Smooth muscle cell (in vitro differentiated cells): ENCODE measurements at regions not wholly inside any gene's neighbourhood (a gene's known extent, or its start where the extent isn't known, plus 50 kb on each side); places are given as distances from the start of the nearest gene placed in this dataset.

Source experiments
- DNase-seq: peaks from one replicate; lab custom pipeline; 2025; ENCODE audit not compliant: unreplicated experiment; lab: John Stamatoyannopoulos, UW
- H2AFZ ChIP-seq: fragments of 200-600 bp; sonication (generic); 2 replicates; pipeline ENCODE4 v1.6.0; 2016; ENCODE audit warnings: antibody characterized with exemption, low read depth, mild to moderate bottlenecking
- H3F3A ChIP-seq: fragments of 200-600 bp; sonication (generic); 2 replicates; pipeline ENCODE4 v1.6.0; 2017; ENCODE audit warnings: antibody characterized with exemption, low read depth
- H3K27ac ChIP-seq: fragments of 200-600 bp; sonication (generic); 2 replicates; pipeline ENCODE4 v1.5.1; 2016; ENCODE audit warnings: low read depth, mild to moderate bottlenecking
- H3K27me3 ChIP-seq: fragments of 200-600 bp; sonication (generic); 2 replicates; pipeline ENCODE4 v1.6.1; 2016; ENCODE audit warnings: low read depth, mild to moderate bottlenecking
- H3K36me3 ChIP-seq: fragments of 200-600 bp; sonication (generic); 2 replicates; pipeline ENCODE4 v1.5.1; 2016; ENCODE audit warnings: low read depth
- H3K4me1 ChIP-seq: fragments of 200-600 bp; sonication (generic); 2 replicates; pipeline ENCODE4 v1.5.1; 2016; ENCODE audit warnings: low read depth
- H3K4me2 ChIP-seq: fragments of 200-600 bp; sonication (generic); 2 replicates; pipeline ENCODE4 v1.6.0; 2016; ENCODE audit warnings: mild to moderate bottlenecking
- H3K4me3 ChIP-seq: fragments of 200-600 bp; sonication (generic); 2 replicates; pipeline ENCODE4 v1.5.1; 2016; ENCODE audit warnings: mild to moderate bottlenecking
- H3K79me2 ChIP-seq: fragments of 200-600 bp; sonication (generic); 2 replicates; pipeline ENCODE4 v1.6.0; 2016; ENCODE audit warnings: low read depth, mild to moderate bottlenecking
- H3K9ac ChIP-seq: fragments of 200-600 bp; sonication (generic); 2 replicates; pipeline ENCODE4 v1.6.0; 2016; ENCODE audit warnings: low read depth
- H3K9me3 ChIP-seq: fragments of 200-600 bp; sonication (generic); replicated peaks from 2 replicates; pipeline ENCODE4 v1.5.1; 2016; ENCODE audit warnings: low read depth
- H4K20me1 ChIP-seq: fragments of 200-600 bp; sonication (generic); 2 replicates; pipeline ENCODE4 v1.6.0; 2016; ENCODE audit warnings: low read depth
- WGBS: methylation state at CpG from one replicate; pipeline ENCODE4 v1.1.7; 2016; ENCODE audit warnings: low lambda C conversion rate; 5-methylcytosine and 5-hydroxymethylcytosine counted together
- TF ChIP-seq, protein P1 (sequence below): fragments of 200-600 bp; sonication (generic); IDR thresholded peaks from 2 replicates; pipeline ENCODE4 v1.5.1; 2017; ENCODE audit warnings: borderline replicate concordance, mild to moderate bottlenecking, antibody characterized with exemption; ENCODE audit not compliant: insufficient read depth, poor library complexity, severe bottlenecking

DNA sequence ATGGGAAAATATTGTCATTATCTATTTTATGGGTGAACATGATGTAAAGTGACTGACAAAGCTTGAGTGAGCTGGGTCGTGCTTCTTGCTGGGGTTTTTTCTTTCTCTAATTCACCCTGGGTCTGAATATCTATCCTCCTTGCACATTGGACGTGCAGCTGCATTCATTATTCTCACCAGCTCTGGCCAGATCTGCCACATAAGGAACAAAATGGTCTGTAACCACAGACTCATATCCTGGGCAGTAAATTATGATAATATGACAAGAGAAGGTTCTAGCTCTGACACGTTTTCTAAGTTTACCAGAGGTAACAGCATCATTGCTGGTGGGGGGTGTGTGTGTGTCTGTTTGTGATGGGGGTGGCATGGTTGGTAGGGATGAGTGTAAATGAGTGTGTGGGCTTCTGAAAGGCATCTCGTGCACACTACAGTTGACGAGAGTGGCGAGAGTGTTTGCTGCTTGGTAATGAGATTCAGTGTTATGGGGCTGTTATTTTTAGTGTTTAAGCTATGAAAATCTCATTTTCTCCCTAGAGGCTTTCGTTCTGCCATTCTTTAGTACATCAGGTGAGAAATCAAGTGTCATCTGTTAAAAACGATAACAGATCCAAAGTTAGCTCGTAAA lies 418.4 kb downstream of the PDCD6IP start:
- Histone ChIP-seq H3F3A (no peaks in the 10 kb centered on the region), H2AFZ (no peak overlapping the region), H3K36me3 (no peaks in the 10 kb centered on the region), H3K27me3 (no peaks in the 10 kb centered on the region), H3K79me2 (no peaks in the 10 kb centered on the region), H3K27ac (no peak overlapping the region), H3K9me3 (no peaks in the 10 kb centered on the region), H3K4me1 (no peaks in the 10 kb centered on the region), H4K20me1 (no peaks in the 10 kb centered on the region), H3K4me3 (no peak overlapping the region), H3K9ac (no peak overlapping the region), H3K4me2 (no peak overlapping the region)
- 83% methylated on average over 9 of the region's 9 CpGs for WGBS
- TF ChIP-seq, protein P1, sequence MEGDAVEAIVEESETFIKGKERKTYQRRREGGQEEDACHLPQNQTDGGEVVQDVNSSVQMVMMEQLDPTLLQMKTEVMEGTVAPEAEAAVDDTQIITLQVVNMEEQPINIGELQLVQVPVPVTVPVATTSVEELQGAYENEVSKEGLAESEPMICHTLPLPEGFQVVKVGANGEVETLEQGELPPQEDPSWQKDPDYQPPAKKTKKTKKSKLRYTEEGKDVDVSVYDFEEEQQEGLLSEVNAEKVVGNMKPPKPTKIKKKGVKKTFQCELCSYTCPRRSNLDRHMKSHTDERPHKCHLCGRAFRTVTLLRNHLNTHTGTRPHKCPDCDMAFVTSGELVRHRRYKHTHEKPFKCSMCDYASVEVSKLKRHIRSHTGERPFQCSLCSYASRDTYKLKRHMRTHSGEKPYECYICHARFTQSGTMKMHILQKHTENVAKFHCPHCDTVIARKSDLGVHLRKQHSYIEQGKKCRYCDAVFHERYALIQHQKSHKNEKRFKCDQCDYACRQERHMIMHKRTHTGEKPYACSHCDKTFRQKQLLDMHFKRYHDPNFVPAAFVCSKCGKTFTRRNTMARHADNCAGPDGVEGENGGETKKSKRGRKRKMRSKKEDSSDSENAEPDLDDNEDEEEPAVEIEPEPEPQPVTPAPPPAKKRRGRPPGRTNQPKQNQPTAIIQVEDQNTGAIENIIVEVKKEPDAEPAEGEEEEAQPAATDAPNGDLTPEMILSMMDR = no peak
- DNase-seq = no peak

DNA sequence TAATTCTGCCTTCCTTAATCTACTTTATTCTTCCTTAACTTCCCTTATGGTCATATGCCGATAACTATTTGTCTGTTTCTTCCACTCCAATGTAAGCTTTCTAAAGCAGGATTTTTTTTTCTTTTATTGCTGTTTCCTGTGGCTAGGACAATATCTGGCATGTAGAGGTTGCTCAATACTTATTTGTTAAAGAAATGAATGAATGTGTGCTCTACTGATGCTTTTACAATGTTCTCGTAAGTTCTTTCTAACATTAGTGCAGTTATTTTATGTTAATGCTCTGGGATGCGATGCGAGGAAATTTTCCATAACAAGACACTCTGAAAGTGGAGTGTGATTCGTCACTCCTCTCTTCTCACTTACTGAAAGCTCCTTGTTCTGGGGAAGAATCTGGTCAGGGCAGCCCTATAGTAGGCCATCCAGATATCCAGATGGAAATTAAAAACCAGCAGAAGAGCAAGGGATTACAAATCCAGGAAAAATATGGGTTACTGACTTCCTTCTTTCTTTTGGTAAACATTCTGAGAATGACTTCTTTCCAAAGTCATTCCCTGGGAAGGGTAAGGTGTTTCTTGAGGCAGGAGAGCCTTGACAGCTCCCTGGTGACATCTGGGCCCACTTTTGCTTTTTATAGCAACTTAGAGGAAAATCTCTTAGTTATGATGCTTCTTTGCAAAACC lies 420.4 kb downstream of the PDCD6IP start:
- H3K9ac ChIP-seq = no peak overlapping the region
- 49% methylated on average over 5 of the region's 5 CpGs for WGBS
- no peaks in the 10 kb centered on the region for H4K20me1 ChIP-seq
- no peak for DNase-seq
- no peaks in the 10 kb centered on the region for H3K9me3 ChIP-seq
- H3K4me3 ChIP-seq = no peak overlapping the region
- no peaks in the 10 kb centered on the region for H3K36me3 ChIP-seq
- H3K27ac ChIP-seq = no peak overlapping the region
- H3K4me1 ChIP-seq = no peaks in the 10 kb centered on the region
- H3K4me2 ChIP-seq = no peak overlapping the region
- no peaks in the 10 kb centered on the region for H3K27me3 ChIP-seq
- H2AFZ ChIP-seq = no peak overlapping the region
- H3F3A ChIP-seq = no peaks in the 10 kb centered on the region
- TF ChIP-seq, protein P1 = no peak
- H3K79me2 ChIP-seq = no peaks in the 10 kb centered on the region

DNA sequence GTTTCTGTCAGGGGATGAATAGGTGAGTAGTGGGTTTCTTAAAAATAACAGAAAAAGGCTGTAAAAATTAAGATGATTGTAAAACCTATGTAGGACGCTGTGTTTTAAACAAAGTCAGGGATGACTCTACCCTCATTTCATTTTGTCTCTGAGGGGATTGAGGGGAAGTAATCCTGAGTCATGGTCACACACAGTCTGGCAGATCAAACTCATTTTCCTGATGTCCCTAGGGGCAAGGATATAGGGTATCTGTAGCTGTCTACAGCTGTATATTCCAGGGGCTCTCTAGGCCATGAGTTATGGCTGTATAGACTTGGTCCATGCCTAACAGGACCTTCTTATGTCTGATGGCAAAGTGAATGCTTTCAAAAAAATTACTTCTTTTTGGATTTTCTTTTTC lies 421.1 kb downstream of the PDCD6IP start:
- Histone ChIP-seq H4K20me1 (no peaks in the 10 kb centered on the region), H3K27me3 (no peaks in the 10 kb centered on the region), H3K9me3 (no peaks in the 10 kb centered on the region), H3K79me2 (no peaks in the 10 kb centered on the region), H3K27ac (no peak overlapping the region), H3K4me2 (no peak overlapping the region), H3K4me3 (no peak overlapping the region), H3K36me3 (no peaks in the 10 kb centered on the region), H3K9ac (no peak overlapping the region), H3F3A (no peaks in the 10 kb centered on the region), H3K4me1 (no peaks in the 10 kb centered on the region), H2AFZ (no peak overlapping the region)
- WGBS = 69% methylated on average over 1 of the region's 1 CpG
- TF ChIP-seq, protein P1 = no peak
- DNase-seq = no peak
